ENCODE measurements at regions not wholly inside any gene's neighbourhood (a gene's known extent, or its start where the extent isn't known, plus 50 kb on each side); places are given as distances from the start of the nearest gene placed in this dataset.

- no peak overlapping the region for H2AFZ ChIP-seq (ENCODE audit: low read length)
- no peak overlapping the region for H4K8ac ChIP-seq (ENCODE audit: extremely low read depth, insufficient read depth, low read length)
- no peak for FAIRE-seq
- H3K79me1 ChIP-seq (ENCODE audit: low read depth, low read length), result no peaks in the 10 kb centered on the region
- no peak overlapping the region for H3K4me2 ChIP-seq (ENCODE audit: insufficient read depth in 1 of 2, low read depth in 2 of 2, low read length in 2 of 2)
- no peaks in the 10 kb centered on the region for H3K79me2 ChIP-seq (ENCODE audit: control insufficient read depth in 1 of 2, insufficient read depth in 2 of 2, low read length in 2 of 2)
- H3K27ac ChIP-seq (ENCODE audit: low read depth, low read length), result no peak overlapping the region
- H2BK5ac ChIP-seq (ENCODE audit: low read depth, low read length), result no peak overlapping the region
- POLR2A ChIA-PET (ENCODE audit: partially characterized antibody), result interaction anchor here (0.6 kb wide), 1 partner anchor 17 kb away, joined by 4 read pairs; no protein-coding TSS in a partner anchor
- peaks cover 0 to 3% of the 10 kb centered on the region in 2 experiments for H4K20me1 ChIP-seq (replicated peaks in 1 of 2; ENCODE audit: control insufficient read depth in 1 of 2, insufficient read depth in 2 of 2, low read length in 2 of 2)
- H4K5ac ChIP-seq (ENCODE audit: insufficient read length, low read depth, low read length), result no peak overlapping the region
- H3K23ac ChIP-seq (ENCODE audit: insufficient read length), result no peak overlapping the region
- H2BK15ac ChIP-seq (ENCODE audit: low read length), result no peak overlapping the region
- H3K9ac ChIP-seq (replicated peaks in 1 of 4; ENCODE audit: extremely low read depth in 1 of 4, low read depth in 3 of 4, low read length in 3 of 4), result no peak overlapping the region
- H3K23me2 ChIP-seq (ENCODE audit: low read depth, low read length), result peaks cover 14% of the 10 kb centered on the region; the same call in 1 of the 2 replicates
- WGBS, 2 experiments (ENCODE audit: extremely low coverage in 1 of 2, insufficient coverage in 1 of 2, insufficient read length in 1 of 2, insufficient replicate concordance in 2 of 2, low coverage in 1 of 2, low lambda C conversion rate in 2 of 2, missing lambda C conversion rate in 1 of 2), result 91% methylated on average over 2 of the region's 2 CpGs; no CpG with 5 or more reads in 1 of the 2 experiments
- H3K9me3 ChIP-seq (ENCODE audit: insufficient read depth in 2 of 2, low read depth in 1 of 2, low read length in 1 of 2), result no peaks in the 10 kb centered on the region
- no peaks in the 10 kb centered on the region for H3K27me3 ChIP-seq (replicated peaks in 1 of 4; ENCODE audit: control insufficient read depth in 3 of 4, extremely low read depth in 1 of 4, insufficient read depth in 3 of 4, low read length in 3 of 4)
- no peaks in the 10 kb centered on the region for H3K36me3 ChIP-seq (ENCODE audit: control insufficient read depth in 2 of 4, insufficient read depth in 4 of 4, low read length in 3 of 4)
- H3K4me3 ChIP-seq (ENCODE audit: extremely low read depth in 1 of 4, insufficient read depth in 2 of 4, low read depth in 3 of 4, low read length in 4 of 4), result no peak overlapping the region
- H3K4me1 ChIP-seq (replicated peaks in 1 of 4; ENCODE audit: control insufficient read depth in 3 of 4, insufficient read depth in 4 of 4, low read length in 3 of 4), result peaks cover 0 to 2% (median 0%) of the 10 kb centered on the region in 4 experiments; a peak in 1 of 7 replicates
- H2AK5ac ChIP-seq (ENCODE audit: low read depth, low read length), result no peak overlapping the region
- no peak overlapping the region for H2BK12ac ChIP-seq (ENCODE audit: low read depth, low read length)
- H4K91ac ChIP-seq (replicated peaks; ENCODE audit: insufficient read length, low read length), result no peak overlapping the region
- CTCF ChIA-PET (ENCODE audit: partially characterized antibody), result no interaction called here
- H3K56ac ChIP-seq (replicated peaks; ENCODE audit: insufficient read length, low read depth, low read length), result peak overlapping the region; percentile 97
- DNase-seq (ENCODE audit: low read depth in 1 of 2, low spot score in 2 of 2), result no peak
- no peak overlapping the region for H3K4ac ChIP-seq (replicated peaks; ENCODE audit: insufficient read length, low read depth, low read length)
- H2BK20ac ChIP-seq (ENCODE audit: low read length), result no peak overlapping the region
- H2BK120ac ChIP-seq (replicated peaks; ENCODE audit: low read depth, low read length), result no peak overlapping the region
- H3K14ac ChIP-seq (ENCODE audit: insufficient read length), result no peak overlapping the region
- H3K18ac ChIP-seq (ENCODE audit: extremely low read depth, low read length), result no peak overlapping the region
- no peak for TF ChIP-seq POLR2AphosphoS5 (IDR thresholded peaks at IDR 0.05; ENCODE audit: low read depth, low read length)
- TF ChIP-seq KDM5A (IDR thresholded peaks at IDR 0.05; ENCODE audit: low read length), result no peak
- TF ChIP-seq SIN3A (conservative IDR thresholded peaks at IDR 0.05 in 1 of 2, IDR thresholded peaks at IDR 0.05 in 1 of 2; ENCODE audit: low read depth in 1 of 2, low read length in 2 of 2), result no peak
- TF ChIP-seq TBP (IDR thresholded peaks at IDR 0.05; ENCODE audit: low read depth, low read length), result no peak
- TF ChIP-seq GTF2F1 (IDR thresholded peaks at IDR 0.05; ENCODE audit: borderline replicate concordance, low read depth, low read length), result no peak
- TF ChIP-seq EZH2 (IDR thresholded peaks at IDR 0.05; ENCODE audit: low read depth, low read length, severe bottlenecking), result no peak
- no peak for TF ChIP-seq CHD2 (IDR thresholded peaks at IDR 0.05; ENCODE audit: low read length)
- no peak for TF ChIP-seq SRF (IDR thresholded peaks at IDR 0.05; ENCODE audit: low read depth, low read length)
- no peak for TF ChIP-seq MAX (IDR thresholded peaks at IDR 0.05)
- no peak for TF ChIP-seq JUN (IDR thresholded peaks at IDR 0.05; ENCODE audit: low read depth, low read length)
- no peak for TF ChIP-seq CREB1 (IDR thresholded peaks at IDR 0.05)
These were observed 126.7 kb downstream of the URI1 start for GRCh38 chr19:30068528-30069395.

Measured in H1 (cell line).